ENCODE measurements at regions not wholly inside any gene's neighbourhood (a gene's known extent, or its start where the extent isn't known, plus 50 kb on each side); places are given as distances from the start of the nearest gene placed in this dataset.

DNA sequence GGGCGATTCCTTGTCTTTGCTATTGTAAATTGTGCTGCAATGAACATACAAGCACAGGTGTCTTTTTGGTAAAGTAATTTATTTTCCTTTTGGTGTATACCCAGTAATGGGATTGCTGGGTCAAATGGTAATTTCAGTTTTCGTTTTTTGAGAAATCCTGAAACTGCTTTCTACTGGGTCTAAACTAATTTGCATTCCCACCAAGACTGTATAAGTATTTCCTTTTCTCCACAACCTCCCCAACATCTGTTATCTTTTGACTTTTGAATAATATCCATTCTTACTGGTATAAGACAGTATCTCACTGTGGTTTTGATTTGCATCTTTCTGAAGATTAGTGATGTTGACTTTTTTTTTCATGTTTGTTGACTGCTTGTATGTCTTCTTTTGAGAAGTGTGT is 2506.0 kb downstream of the PCDH7 start:
- no peaks in the 10 kb centered on the region for H3K27me3 ChIP-seq (ENCODE audit: low read length)
- H3K9me3 ChIP-seq (ENCODE audit: low read length) = no peaks in the 10 kb centered on the region
- intact Hi-C loops (cut with micrococcal nuclease) = no loop called here

DNA sequence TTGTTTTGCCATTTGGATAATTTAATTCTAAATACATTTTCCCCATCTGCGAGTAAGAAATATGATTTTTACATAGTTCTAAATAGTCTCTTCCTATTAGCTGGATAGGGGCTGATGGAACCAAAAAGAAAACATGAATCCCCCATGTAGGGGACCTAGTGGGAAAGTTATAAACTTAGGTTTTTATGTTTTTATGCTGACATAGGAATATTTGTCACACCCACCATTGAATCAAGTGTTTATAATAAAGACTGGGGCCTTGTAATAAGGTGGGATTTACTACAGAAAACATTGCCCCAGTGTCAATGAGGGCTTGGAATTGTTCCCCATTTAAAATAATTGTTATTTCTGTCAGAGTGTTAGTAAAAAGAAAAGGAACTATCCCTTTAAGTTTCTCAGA is 2506.6 kb downstream of the PCDH7 start:
- no peak overlapping the region for H3K4me2 ChIP-seq (ENCODE audit: low read length)
- H3K27me3 ChIP-seq (ENCODE audit: low read length) = no peaks in the 10 kb centered on the region
- no peaks in the 10 kb centered on the region for H3K79me2 ChIP-seq (ENCODE audit: low read length)
- TF ChIP-seq, protein P1, sequence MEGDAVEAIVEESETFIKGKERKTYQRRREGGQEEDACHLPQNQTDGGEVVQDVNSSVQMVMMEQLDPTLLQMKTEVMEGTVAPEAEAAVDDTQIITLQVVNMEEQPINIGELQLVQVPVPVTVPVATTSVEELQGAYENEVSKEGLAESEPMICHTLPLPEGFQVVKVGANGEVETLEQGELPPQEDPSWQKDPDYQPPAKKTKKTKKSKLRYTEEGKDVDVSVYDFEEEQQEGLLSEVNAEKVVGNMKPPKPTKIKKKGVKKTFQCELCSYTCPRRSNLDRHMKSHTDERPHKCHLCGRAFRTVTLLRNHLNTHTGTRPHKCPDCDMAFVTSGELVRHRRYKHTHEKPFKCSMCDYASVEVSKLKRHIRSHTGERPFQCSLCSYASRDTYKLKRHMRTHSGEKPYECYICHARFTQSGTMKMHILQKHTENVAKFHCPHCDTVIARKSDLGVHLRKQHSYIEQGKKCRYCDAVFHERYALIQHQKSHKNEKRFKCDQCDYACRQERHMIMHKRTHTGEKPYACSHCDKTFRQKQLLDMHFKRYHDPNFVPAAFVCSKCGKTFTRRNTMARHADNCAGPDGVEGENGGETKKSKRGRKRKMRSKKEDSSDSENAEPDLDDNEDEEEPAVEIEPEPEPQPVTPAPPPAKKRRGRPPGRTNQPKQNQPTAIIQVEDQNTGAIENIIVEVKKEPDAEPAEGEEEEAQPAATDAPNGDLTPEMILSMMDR (conservative IDR thresholded peaks at IDR 0.05; ENCODE audit: low read depth, low read length) = no peak
- no peak for TF ChIP-seq EZH2 (IDR thresholded peaks at IDR 0.05; ENCODE audit: low read length, unreplicated experiment)
- TF ChIP-seq EZH2phosphoT487 (IDR thresholded peaks at IDR 0.05; ENCODE audit: borderline replicate concordance, low read length) = no peak
- no peaks in the 10 kb centered on the region for H3K9me3 ChIP-seq (ENCODE audit: low read length)
- H3K9me2 ChIP-seq (replicated peaks; ENCODE audit: low read length) = no peaks in the 10 kb centered on the region
- no peak overlapping the region for H2AFZ ChIP-seq (ENCODE audit: low read length)
- intact Hi-C loops (cut with micrococcal nuclease) = no loop called here
- no peak overlapping the region for H3K4me3 ChIP-seq (ENCODE audit: low read length)
- H3K4me1 ChIP-seq (ENCODE audit: insufficient read depth, low read length) = no peaks in the 10 kb centered on the region
- BruUV-seq (replicated peaks) = no TSS peak
- no peaks in the 10 kb centered on the region for H3F3A ChIP-seq (ENCODE audit: low read length, unreplicated experiment)
- ChIA-PET CTCF (no interaction called here), POLR2A (ENCODE audit: unreplicated experiment) (no interaction called here)
- H3K9ac ChIP-seq (ENCODE audit: low read length) = no peak overlapping the region
- no peaks in the 10 kb centered on the region for H4K20me1 ChIP-seq (ENCODE audit: low read length)
- ATAC-seq (no peak), DNase-seq (no peak)
- no peaks in the 10 kb centered on the region for H3K36me3 ChIP-seq (ENCODE audit: low read depth, low read length)
- H3K27ac ChIP-seq (ENCODE audit: low read length) = no peak overlapping the region

More for the DNA sequence above, 2506.0 kb downstream of the PCDH7 start:
- no peak overlapping the region for H2AFZ ChIP-seq (ENCODE audit: low read length)
- H3K79me2 ChIP-seq (ENCODE audit: low read length) = no peaks in the 10 kb centered on the region
- no peaks in the 10 kb centered on the region for H3K36me3 ChIP-seq (ENCODE audit: low read depth, low read length)
- no peaks in the 10 kb centered on the region for H3K9me2 ChIP-seq (replicated peaks; ENCODE audit: low read length)
- H3F3A ChIP-seq (ENCODE audit: low read length, unreplicated experiment) = no peaks in the 10 kb centered on the region
- ChIA-PET CTCF (no interaction called here), POLR2A (ENCODE audit: unreplicated experiment) (no interaction called here)
- DNase-seq (no peak), ATAC-seq (no peak)
- H3K27ac ChIP-seq (ENCODE audit: low read length) = no peak overlapping the region
- H4K20me1 ChIP-seq (ENCODE audit: low read length) = no peaks in the 10 kb centered on the region
- H3K4me1 ChIP-seq (ENCODE audit: insufficient read depth, low read length) = no peaks in the 10 kb centered on the region
- H3K4me2 ChIP-seq (ENCODE audit: low read length) = no peak overlapping the region
- no peak overlapping the region for H3K9ac ChIP-seq (ENCODE audit: low read length)
- BruUV-seq (replicated peaks) = no TSS peak
- H3K4me3 ChIP-seq (ENCODE audit: low read length) = no peak overlapping the region
- TF ChIP-seq EZH2phosphoT487 (IDR thresholded peaks at IDR 0.05; ENCODE audit: borderline replicate concordance, low read length) (no peak), EZH2 (IDR thresholded peaks at IDR 0.05; ENCODE audit: low read length, unreplicated experiment) (no peak)
- TF ChIP-seq, protein P1 (conservative IDR thresholded peaks at IDR 0.05; ENCODE audit: low read depth, low read length) = no peak

DNA sequence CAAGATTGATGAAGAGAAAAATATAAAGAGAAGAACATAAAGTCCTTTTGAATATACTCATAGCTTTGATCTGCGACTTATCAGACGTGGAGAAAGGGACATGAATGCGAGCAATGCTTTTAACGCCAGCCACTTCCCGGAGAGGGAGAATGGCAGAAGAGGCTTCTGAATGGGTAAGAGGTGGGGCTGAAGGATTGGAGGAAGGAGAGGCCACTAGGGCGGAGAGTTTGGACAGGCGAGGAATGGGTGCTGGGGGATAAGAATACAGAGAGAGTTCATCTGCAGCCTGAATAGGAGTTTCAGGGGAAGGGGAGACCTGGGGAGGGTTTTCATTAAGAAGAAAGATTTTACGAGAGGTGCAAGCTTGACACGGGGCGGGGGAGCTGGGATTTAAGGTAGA is 2534.9 kb downstream of the PCDH7 start:
- Histone ChIP-seq H2AFZ (ENCODE audit: low read length) (no peak overlapping the region), H4K20me1 (ENCODE audit: low read length) (no peaks in the 10 kb centered on the region), H3K4me1 (ENCODE audit: insufficient read depth, low read length) (no peaks in the 10 kb centered on the region), H3K27ac (ENCODE audit: low read length) (no peak overlapping the region), H3K36me3 (ENCODE audit: low read depth, low read length) (no peaks in the 10 kb centered on the region), H3K27me3 (ENCODE audit: low read length) (no peaks in the 10 kb centered on the region), H3K9me3 (ENCODE audit: low read length) (no peaks in the 10 kb centered on the region), H3K4me2 (ENCODE audit: low read length) (no peak overlapping the region), H3K9ac (ENCODE audit: low read length) (no peak overlapping the region), H3K79me2 (ENCODE audit: low read length) (no peaks in the 10 kb centered on the region), H3F3A (ENCODE audit: low read length, unreplicated experiment) (no peaks in the 10 kb centered on the region), H3K9me2 (replicated peaks; ENCODE audit: low read length) (no peaks in the 10 kb centered on the region), H3K4me3 (ENCODE audit: low read length) (no peak overlapping the region)
- DNase-seq (no peak), ATAC-seq (no peak)
- BruUV-seq (replicated peaks) = no TSS peak
- no peak for TF ChIP-seq EZH2phosphoT487 (IDR thresholded peaks at IDR 0.05; ENCODE audit: borderline replicate concordance, low read length)
- TF ChIP-seq, protein P1 (conservative IDR thresholded peaks at IDR 0.05; ENCODE audit: low read depth, low read length) = no peak
- TF ChIP-seq EZH2 (IDR thresholded peaks at IDR 0.05; ENCODE audit: low read length, unreplicated experiment) = no peak
- POLR2A ChIA-PET (ENCODE audit: unreplicated experiment) = no interaction called here
- intact Hi-C loops (cut with micrococcal nuclease) = no loop called here
- CTCF ChIA-PET = no interaction called here
